D341Med (cell line): ENCODE measurements at regions not wholly inside any gene's neighbourhood (a gene's known extent, or its start where the extent isn't known, plus 50 kb on each side); places are given as distances from the start of the nearest gene placed in this dataset.

Source experiments
- DNase-seq: peaks from one replicate; pipeline ENCODE4 v3.0.0; 2012; ENCODE audit warnings: low spot score

- no peak for DNase-seq
Observed at GRCh38 chr3:25044762-25045710, 383.0 kb upstream of the RARB start.

GRCh38 chr3:25046911-25047771 lies 380.9 kb upstream of the RARB start:
- DNase-seq = peak; percentile 45

GRCh38 chr3:25049304-25049703 lies 378.8 kb upstream of the RARB start:
- no peak for DNase-seq

GRCh38 chr3:25053360-25053759 lies 374.7 kb upstream of the RARB start:
- DNase-seq = no peak

GRCh38 chr3:25056036-25056755 lies 371.9 kb upstream of the RARB start:
- no peak for DNase-seq

GRCh38 chr3:25056803-25057351 lies 371.2 kb upstream of the RARB start:
- DNase-seq = no peak

GRCh38 chr3:25057379-25057778 lies 370.7 kb upstream of the RARB start:
- no peak for DNase-seq

- no peak for DNase-seq
Observed at GRCh38 chr3:25064681-25065080, 363.4 kb upstream of the RARB start.

- no peak for DNase-seq
Observed at GRCh38 chr3:25069970-25070369, 358.1 kb upstream of the RARB start.

GRCh38 chr3:25071846-25072245 lies 356.2 kb upstream of the RARB start:
- DNase-seq = no peak

- no peak for DNase-seq
Observed at GRCh38 chr3:25073423-25073822, 354.6 kb upstream of the RARB start.

GRCh38 chr3:25074149-25074548 lies 353.9 kb upstream of the RARB start:
- DNase-seq = no peak

GRCh38 chr3:25080461-25080860 lies 347.6 kb upstream of the RARB start:
- no peak for DNase-seq

GRCh38 chr3:25084016-25084415 lies 344.0 kb upstream of the RARB start:
- DNase-seq = no peak

- DNase-seq = no peak
Observed at GRCh38 chr3:25086721-25087120, 341.3 kb upstream of the RARB start.

GRCh38 chr3:25088284-25088683 lies 339.8 kb upstream of the RARB start:
- no peak for DNase-seq

- DNase-seq = no peak
Observed at GRCh38 chr3:25090698-25091453, 337.2 kb upstream of the RARB start.

GRCh38 chr3:25091934-25092333 lies 336.1 kb upstream of the RARB start:
- DNase-seq = no peak

- DNase-seq = no peak
Observed at GRCh38 chr3:25094932-25095685, 333.0 kb upstream of the RARB start.

- DNase-seq = no peak
Observed at GRCh38 chr3:25096536-25096935, 331.5 kb upstream of the RARB start.

- DNase-seq = no peak
Observed at GRCh38 chr3:25097023-25097422, 331.0 kb upstream of the RARB start.
